ENCODE measurements at regions not wholly inside any gene's neighbourhood (a gene's known extent, or its start where the extent isn't known, plus 50 kb on each side); places are given as distances from the start of the nearest gene placed in this dataset.

- TF ChIP-seq CTCF (IDR thresholded peaks at IDR 0.05) (no peak), EZH2 (IDR thresholded peaks at IDR 0.05; ENCODE audit: borderline replicate concordance, insufficient read depth, low read depth, low read length, poor library complexity, severe bottlenecking) (no peak)
Observed at GRCh38 chr2:208867374-208867773, 460.8 kb downstream of the PTH2R start.
